ENCODE measurements at regions not wholly inside any gene's neighbourhood (a gene's known extent, or its start where the extent isn't known, plus 50 kb on each side); places are given as distances from the start of the nearest gene placed in this dataset.

DNA sequence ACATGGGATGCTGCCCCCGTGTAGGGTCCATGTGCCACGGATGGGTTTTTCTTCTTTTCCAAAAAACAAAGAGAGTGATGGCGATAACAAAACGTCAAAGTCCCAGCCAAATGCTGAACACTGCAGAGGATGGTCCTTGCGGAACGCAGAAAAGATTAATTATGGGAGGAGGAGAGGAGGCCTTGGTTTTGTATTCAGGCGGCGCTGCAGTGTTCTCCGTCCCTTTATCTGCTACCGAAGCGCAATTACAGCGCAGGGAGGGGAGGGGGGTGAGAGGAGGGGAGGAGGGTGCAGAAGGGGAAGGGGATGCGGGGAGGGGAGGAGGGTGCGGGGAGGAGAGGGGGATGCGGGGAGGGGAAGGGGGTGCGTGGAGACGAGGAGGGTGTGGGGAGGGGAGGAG is 131.8 kb upstream of the PRKCQ start:
- TF ChIP-seq, protein P1, sequence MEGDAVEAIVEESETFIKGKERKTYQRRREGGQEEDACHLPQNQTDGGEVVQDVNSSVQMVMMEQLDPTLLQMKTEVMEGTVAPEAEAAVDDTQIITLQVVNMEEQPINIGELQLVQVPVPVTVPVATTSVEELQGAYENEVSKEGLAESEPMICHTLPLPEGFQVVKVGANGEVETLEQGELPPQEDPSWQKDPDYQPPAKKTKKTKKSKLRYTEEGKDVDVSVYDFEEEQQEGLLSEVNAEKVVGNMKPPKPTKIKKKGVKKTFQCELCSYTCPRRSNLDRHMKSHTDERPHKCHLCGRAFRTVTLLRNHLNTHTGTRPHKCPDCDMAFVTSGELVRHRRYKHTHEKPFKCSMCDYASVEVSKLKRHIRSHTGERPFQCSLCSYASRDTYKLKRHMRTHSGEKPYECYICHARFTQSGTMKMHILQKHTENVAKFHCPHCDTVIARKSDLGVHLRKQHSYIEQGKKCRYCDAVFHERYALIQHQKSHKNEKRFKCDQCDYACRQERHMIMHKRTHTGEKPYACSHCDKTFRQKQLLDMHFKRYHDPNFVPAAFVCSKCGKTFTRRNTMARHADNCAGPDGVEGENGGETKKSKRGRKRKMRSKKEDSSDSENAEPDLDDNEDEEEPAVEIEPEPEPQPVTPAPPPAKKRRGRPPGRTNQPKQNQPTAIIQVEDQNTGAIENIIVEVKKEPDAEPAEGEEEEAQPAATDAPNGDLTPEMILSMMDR (IDR thresholded peaks at IDR 0.05; ENCODE audit: low read length): no peak
- TF ChIP-seq EZH2 (IDR thresholded peaks at IDR 0.05; ENCODE audit: borderline replicate concordance, low read length): no peak
